ENCODE measurements at regions not wholly inside any gene's neighbourhood (a gene's known extent, or its start where the extent isn't known, plus 50 kb on each side); places are given as distances from the start of the nearest gene placed in this dataset.

- Histone ChIP-seq H3K4me1 (peaks cover 10% of the 10 kb centered on the region), H3K4me3 (no peak overlapping the region), H3K9me3 (no peaks in the 10 kb centered on the region), H3K27me3 (no peaks in the 10 kb centered on the region), H3K36me3 (no peaks in the 10 kb centered on the region), H3K27ac (no peak overlapping the region)
- intact Hi-C loops (cut with DNase I), result no loop called here
- TF ChIP-seq, protein P1, sequence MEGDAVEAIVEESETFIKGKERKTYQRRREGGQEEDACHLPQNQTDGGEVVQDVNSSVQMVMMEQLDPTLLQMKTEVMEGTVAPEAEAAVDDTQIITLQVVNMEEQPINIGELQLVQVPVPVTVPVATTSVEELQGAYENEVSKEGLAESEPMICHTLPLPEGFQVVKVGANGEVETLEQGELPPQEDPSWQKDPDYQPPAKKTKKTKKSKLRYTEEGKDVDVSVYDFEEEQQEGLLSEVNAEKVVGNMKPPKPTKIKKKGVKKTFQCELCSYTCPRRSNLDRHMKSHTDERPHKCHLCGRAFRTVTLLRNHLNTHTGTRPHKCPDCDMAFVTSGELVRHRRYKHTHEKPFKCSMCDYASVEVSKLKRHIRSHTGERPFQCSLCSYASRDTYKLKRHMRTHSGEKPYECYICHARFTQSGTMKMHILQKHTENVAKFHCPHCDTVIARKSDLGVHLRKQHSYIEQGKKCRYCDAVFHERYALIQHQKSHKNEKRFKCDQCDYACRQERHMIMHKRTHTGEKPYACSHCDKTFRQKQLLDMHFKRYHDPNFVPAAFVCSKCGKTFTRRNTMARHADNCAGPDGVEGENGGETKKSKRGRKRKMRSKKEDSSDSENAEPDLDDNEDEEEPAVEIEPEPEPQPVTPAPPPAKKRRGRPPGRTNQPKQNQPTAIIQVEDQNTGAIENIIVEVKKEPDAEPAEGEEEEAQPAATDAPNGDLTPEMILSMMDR (IDR thresholded peaks at IDR 0.05), result no peak
- peak in 1 of 2 donors; percentile 32 for TF ChIP-seq POLR2AphosphoS5 (IDR thresholded peaks at IDR 0.05; ENCODE audit: insufficient read depth in 1 of 2, low read depth in 1 of 2)
- DNase-seq (ENCODE audit: extremely low spot score in 2 of 2), result no peak
Observed at GRCh38 chr18:79611040-79611681, 68.4 kb upstream of the CTDP1 start.

GRCh38 chr18:79612291-79613108 lies 67.1 kb upstream of the CTDP1 start:
- intact Hi-C loops (cut with DNase I), result no loop called here
- H3K9me3 ChIP-seq, result no peaks in the 10 kb centered on the region
- no peak for DNase-seq (ENCODE audit: extremely low spot score in 2 of 2)
- H3K4me3 ChIP-seq, result no peak overlapping the region
- TF ChIP-seq POLR2AphosphoS5 (IDR thresholded peaks at IDR 0.05; ENCODE audit: insufficient read depth in 1 of 2, low read depth in 1 of 2) (no peak), POLR2A (IDR thresholded peaks at IDR 0.05) (no peak)
- TF ChIP-seq, protein P1 (IDR thresholded peaks at IDR 0.05), result no peak
- H3K27ac ChIP-seq, result no peak overlapping the region
- H3K4me1 ChIP-seq, result peaks cover 16% of the 10 kb centered on the region
- no peaks in the 10 kb centered on the region for H3K36me3 ChIP-seq
- H3K27me3 ChIP-seq, result no peaks in the 10 kb centered on the region

- Histone ChIP-seq H3K36me3 (no peaks in the 10 kb centered on the region), H3K9me3 (no peaks in the 10 kb centered on the region), H3K4me3 (no peak overlapping the region), H3K4me1 (peaks cover 16% of the 10 kb centered on the region), H3K27me3 (no peaks in the 10 kb centered on the region), H3K27ac (no peak overlapping the region)
- no peak for DNase-seq (ENCODE audit: extremely low spot score in 2 of 2)
- intact Hi-C loops (cut with DNase I), result no loop called here
- no peak for TF ChIP-seq POLR2A (IDR thresholded peaks at IDR 0.05)
- TF ChIP-seq POLR2AphosphoS5 (IDR thresholded peaks at IDR 0.05; ENCODE audit: insufficient read depth in 1 of 2, low read depth in 1 of 2), result no peak
- TF ChIP-seq, protein P1 (IDR thresholded peaks at IDR 0.05), result no peak
Observed at GRCh38 chr18:79613186-79613931, 66.2 kb upstream of the CTDP1 start.

DNA sequence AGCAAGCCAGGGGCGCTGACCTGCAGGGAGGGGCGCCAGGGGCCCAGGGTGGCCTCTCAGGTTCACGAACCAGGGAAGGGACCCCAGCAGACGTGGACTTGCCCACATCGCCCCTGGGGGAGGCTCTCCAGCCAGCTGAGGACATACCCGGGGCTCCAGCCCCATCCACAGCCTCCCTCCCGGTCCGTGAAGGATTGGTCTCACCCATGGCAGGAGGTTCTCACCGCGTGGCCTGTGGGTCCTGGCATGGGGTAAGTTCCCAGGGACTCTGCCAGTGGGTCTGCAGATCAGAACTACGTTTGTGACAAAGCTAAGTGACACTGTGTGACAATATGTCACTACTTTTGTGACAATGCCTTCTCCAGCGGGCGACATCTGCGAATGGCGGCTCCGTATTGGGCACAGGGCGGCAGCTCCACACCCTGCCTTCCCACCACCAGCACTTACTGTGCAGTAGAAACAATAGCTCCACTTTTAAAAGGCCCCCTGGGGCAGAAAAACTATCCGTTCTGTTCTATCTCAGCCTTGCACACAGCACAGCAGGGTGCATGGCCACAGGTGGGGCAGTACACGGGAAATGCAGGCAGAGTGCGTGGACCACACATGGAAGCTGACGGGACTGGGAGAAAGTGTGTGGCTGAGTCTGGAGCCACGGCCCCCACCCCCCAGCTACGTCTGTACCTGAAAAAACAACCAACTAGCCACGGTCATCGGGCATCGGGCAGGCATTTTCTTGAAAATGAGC lies 65.2 kb upstream of the CTDP1 start:
- DNase-seq (ENCODE audit: extremely low spot score in 2 of 2), result no peak
- peaks cover 16% of the 10 kb centered on the region for H3K4me1 ChIP-seq
- no peaks in the 10 kb centered on the region for H3K9me3 ChIP-seq
- intact Hi-C loops (cut with DNase I), result no loop called here
- no peaks in the 10 kb centered on the region for H3K27me3 ChIP-seq
- no peak overlapping the region for H3K27ac ChIP-seq
- no peaks in the 10 kb centered on the region for H3K36me3 ChIP-seq
- no peak overlapping the region for H3K4me3 ChIP-seq
- TF ChIP-seq POLR2AphosphoS5 (IDR thresholded peaks at IDR 0.05; ENCODE audit: insufficient read depth in 1 of 2, low read depth in 1 of 2) (no peak), POLR2A (IDR thresholded peaks at IDR 0.05) (no peak)
- TF ChIP-seq, protein P1 (IDR thresholded peaks at IDR 0.05), result no peak

All from vagina (tissue), 2 donors.